K562 (cell line): ENCODE measurements at regions not wholly inside any gene's neighbourhood (a gene's known extent, or its start where the extent isn't known, plus 50 kb on each side); places are given as distances from the start of the nearest gene placed in this dataset.

Source experiments
- CHD2 ChIP-seq: IDR thresholded peaks from 2 replicates; pipeline ENCODE4 v1.6.1; 2011; ENCODE audit warnings: low read depth, low read length
- CHD4 ChIP-seq: fragments of 200-600 bp; sonication (generic); IDR thresholded peaks from 3 replicates; pipeline ENCODE4 v1.6.1; 2012; ENCODE audit warnings: low read depth, mild to moderate bottlenecking, mixed read lengths, low read length, inconsistent platforms; ENCODE audit not compliant: insufficient read depth, insufficient replicate concordance, poor library complexity, severe bottlenecking
- FIP1L1 ChIP-seq: fragments of 200-400 bp; formaldehyde crosslinking; IDR thresholded peaks from 2 replicates; pipeline ENCODE4 v1.6.1; 2018; ENCODE audit warnings: mild to moderate bottlenecking, low read depth, low read length; ENCODE audit not compliant: poor library complexity, severe bottlenecking
- NEUROD1 ChIP-seq: fragments of 150-350 bp; IDR thresholded peaks from 2 replicates; pipeline ENCODE4 v1.6.1; 2014; ENCODE audit warnings: borderline replicate concordance, low read length, low read depth; ENCODE audit not compliant: partially characterized antibody
- NONO ChIP-seq, 2 experiments: fragments of 200-400 bp in 1 of 2; fragments of 450-650 bp in 1 of 2; formaldehyde crosslinking in 1 of 2; IDR thresholded peaks; 2 replicates each; pipeline ENCODE4 v1.6.1; 2017; ENCODE audit warnings: low read depth in 2 of 2, mild to moderate bottlenecking in 2 of 2, moderate library complexity in 2 of 2, low read length in 1 of 2
- NRF1 ChIP-seq, 2 experiments: fragments of 450-650 bp; IDR thresholded peaks in 1 of 2; conservative IDR thresholded peaks in 1 of 2; 2 replicates each; pipeline ENCODE4 v1.6.1; 2014; ENCODE audit warnings: mild to moderate bottlenecking in 2 of 2
- PHF20 ChIP-seq: fragments of 450-650 bp; IDR thresholded peaks from 2 replicates; pipeline ENCODE4 v1.6.1; 2018; ENCODE audit not compliant: partially characterized antibody
- PTRF ChIP-seq: fragments of 450-650 bp; IDR thresholded peaks from 2 replicates; pipeline ENCODE4 v1.6.1; 2016; ENCODE audit warnings: mild to moderate bottlenecking, missing genetic modification characterization, missing compliant biosample characterization
- TCF3 ChIP-seq: sonication (generic); formaldehyde crosslinking; IDR thresholded peaks from 2 replicates; pipeline ENCODE4 v1.4.0; 2020; ENCODE audit warnings: mild to moderate bottlenecking, missing genetic modification reagents
- TCFL5 ChIP-seq: fragments of 250-450 bp; sonication (Bioruptor Pico); conservative IDR thresholded peaks from 2 replicates; pipeline ENCODE4 v1.6.1; 2021; ENCODE audit warnings: mild to moderate bottlenecking, moderate library complexity, matching md5 sums
- TOE1 ChIP-seq, 2 experiments: fragments of 450-650 bp in 1 of 2; sonication (generic) in 1 of 2; formaldehyde crosslinking in 1 of 2; IDR thresholded peaks; 2 replicates each; pipeline versions ENCODE4 v1.7.1 to v1.8.0; 2016 to 2022; ENCODE audit warnings: borderline replicate concordance in 2 of 2, mild to moderate bottlenecking in 2 of 2, antibody characterized with exemption in 1 of 2, inconsistent platforms in 1 of 2, low read depth in 1 of 2, missing genetic modification reagents in 1 of 2, moderate library complexity in 1 of 2
- ZNF445 ChIP-seq: fragments of 250-450 bp; sonication (Bioruptor Pico); IDR thresholded peaks from 2 replicates; pipeline ENCODE4 v1.4.0; 2020; ENCODE audit warnings: low read depth, mild to moderate bottlenecking, moderate library complexity
- TF ChIP-seq, protein P1 (sequence below): sonication (generic); formaldehyde crosslinking; IDR thresholded peaks from 2 replicates; pipeline ENCODE4 v1.4.0; 2020; ENCODE audit warnings: mild to moderate bottlenecking, missing genetic modification reagents
- TF ChIP-seq, protein P2 (sequence below): sonication (generic); formaldehyde crosslinking; IDR thresholded peaks from 2 replicates; pipeline ENCODE4 v1.8.0; 2022; ENCODE audit warnings: mild to moderate bottlenecking, missing genetic modification reagents, borderline replicate concordance
- TF ChIP-seq, protein P3 (sequence below): fragments of 450-650 bp; IDR thresholded peaks from 2 replicates; pipeline ENCODE4 v1.6.1; 2016; ENCODE audit warnings: low read depth

- TF ChIP-seq, protein P1, sequence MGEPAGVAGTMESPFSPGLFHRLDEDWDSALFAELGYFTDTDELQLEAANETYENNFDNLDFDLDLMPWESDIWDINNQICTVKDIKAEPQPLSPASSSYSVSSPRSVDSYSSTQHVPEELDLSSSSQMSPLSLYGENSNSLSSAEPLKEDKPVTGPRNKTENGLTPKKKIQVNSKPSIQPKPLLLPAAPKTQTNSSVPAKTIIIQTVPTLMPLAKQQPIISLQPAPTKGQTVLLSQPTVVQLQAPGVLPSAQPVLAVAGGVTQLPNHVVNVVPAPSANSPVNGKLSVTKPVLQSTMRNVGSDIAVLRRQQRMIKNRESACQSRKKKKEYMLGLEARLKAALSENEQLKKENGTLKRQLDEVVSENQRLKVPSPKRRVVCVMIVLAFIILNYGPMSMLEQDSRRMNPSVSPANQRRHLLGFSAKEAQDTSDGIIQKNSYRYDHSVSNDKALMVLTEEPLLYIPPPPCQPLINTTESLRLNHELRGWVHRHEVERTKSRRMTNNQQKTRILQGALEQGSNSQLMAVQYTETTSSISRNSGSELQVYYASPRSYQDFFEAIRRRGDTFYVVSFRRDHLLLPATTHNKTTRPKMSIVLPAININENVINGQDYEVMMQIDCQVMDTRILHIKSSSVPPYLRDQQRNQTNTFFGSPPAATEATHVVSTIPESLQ: no peak
- TF ChIP-seq NRF1 (conservative IDR thresholded peaks at IDR 0.05 in 1 of 2, IDR thresholded peaks at IDR 0.05 in 1 of 2) (peak; percentile 25 to 38; a peak in 3 of 4 replicates), TCFL5 (CRISPR knock-in tag) (no peak), PHF20 (peak; percentile 0), CHD4 (no peak), PTRF (no peak), FIP1L1 (no peak), ZNF445 (CRISPR knock-in tag) (no peak), TCF3 (no peak), TOE1 (IDR thresholded peaks at IDR 0.05; ENCODE audit: borderline replicate concordance) (no peak), TOE1 (CRISPR knock-in tag; IDR thresholded peaks at IDR 0.05; ENCODE audit: borderline replicate concordance, low read depth) (no peak), NEUROD1 (no peak), CHD2 (no peak), NONO (IDR thresholded peaks at IDR 0.05; ENCODE audit: low read depth in 2 of 2, low read length in 1 of 2) (no peak)
- TF ChIP-seq, protein P2, sequence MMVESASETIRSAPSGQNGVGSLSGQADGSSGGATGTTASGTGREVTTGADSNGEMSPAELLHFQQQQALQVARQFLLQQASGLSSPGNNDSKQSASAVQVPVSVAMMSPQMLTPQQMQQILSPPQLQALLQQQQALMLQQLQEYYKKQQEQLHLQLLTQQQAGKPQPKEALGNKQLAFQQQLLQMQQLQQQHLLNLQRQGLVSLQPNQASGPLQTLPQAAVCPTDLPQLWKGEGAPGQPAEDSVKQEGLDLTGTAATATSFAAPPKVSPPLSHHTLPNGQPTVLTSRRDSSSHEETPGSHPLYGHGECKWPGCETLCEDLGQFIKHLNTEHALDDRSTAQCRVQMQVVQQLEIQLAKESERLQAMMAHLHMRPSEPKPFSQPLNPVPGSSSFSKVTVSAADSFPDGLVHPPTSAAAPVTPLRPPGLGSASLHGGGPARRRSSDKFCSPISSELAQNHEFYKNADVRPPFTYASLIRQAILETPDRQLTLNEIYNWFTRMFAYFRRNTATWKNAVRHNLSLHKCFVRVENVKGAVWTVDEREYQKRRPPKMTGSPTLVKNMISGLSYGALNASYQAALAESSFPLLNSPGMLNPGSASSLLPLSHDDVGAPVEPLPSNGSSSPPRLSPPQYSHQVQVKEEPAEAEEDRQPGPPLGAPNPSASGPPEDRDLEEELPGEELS (CRISPR knock-in tag): no peak
- TF ChIP-seq, protein P3, sequence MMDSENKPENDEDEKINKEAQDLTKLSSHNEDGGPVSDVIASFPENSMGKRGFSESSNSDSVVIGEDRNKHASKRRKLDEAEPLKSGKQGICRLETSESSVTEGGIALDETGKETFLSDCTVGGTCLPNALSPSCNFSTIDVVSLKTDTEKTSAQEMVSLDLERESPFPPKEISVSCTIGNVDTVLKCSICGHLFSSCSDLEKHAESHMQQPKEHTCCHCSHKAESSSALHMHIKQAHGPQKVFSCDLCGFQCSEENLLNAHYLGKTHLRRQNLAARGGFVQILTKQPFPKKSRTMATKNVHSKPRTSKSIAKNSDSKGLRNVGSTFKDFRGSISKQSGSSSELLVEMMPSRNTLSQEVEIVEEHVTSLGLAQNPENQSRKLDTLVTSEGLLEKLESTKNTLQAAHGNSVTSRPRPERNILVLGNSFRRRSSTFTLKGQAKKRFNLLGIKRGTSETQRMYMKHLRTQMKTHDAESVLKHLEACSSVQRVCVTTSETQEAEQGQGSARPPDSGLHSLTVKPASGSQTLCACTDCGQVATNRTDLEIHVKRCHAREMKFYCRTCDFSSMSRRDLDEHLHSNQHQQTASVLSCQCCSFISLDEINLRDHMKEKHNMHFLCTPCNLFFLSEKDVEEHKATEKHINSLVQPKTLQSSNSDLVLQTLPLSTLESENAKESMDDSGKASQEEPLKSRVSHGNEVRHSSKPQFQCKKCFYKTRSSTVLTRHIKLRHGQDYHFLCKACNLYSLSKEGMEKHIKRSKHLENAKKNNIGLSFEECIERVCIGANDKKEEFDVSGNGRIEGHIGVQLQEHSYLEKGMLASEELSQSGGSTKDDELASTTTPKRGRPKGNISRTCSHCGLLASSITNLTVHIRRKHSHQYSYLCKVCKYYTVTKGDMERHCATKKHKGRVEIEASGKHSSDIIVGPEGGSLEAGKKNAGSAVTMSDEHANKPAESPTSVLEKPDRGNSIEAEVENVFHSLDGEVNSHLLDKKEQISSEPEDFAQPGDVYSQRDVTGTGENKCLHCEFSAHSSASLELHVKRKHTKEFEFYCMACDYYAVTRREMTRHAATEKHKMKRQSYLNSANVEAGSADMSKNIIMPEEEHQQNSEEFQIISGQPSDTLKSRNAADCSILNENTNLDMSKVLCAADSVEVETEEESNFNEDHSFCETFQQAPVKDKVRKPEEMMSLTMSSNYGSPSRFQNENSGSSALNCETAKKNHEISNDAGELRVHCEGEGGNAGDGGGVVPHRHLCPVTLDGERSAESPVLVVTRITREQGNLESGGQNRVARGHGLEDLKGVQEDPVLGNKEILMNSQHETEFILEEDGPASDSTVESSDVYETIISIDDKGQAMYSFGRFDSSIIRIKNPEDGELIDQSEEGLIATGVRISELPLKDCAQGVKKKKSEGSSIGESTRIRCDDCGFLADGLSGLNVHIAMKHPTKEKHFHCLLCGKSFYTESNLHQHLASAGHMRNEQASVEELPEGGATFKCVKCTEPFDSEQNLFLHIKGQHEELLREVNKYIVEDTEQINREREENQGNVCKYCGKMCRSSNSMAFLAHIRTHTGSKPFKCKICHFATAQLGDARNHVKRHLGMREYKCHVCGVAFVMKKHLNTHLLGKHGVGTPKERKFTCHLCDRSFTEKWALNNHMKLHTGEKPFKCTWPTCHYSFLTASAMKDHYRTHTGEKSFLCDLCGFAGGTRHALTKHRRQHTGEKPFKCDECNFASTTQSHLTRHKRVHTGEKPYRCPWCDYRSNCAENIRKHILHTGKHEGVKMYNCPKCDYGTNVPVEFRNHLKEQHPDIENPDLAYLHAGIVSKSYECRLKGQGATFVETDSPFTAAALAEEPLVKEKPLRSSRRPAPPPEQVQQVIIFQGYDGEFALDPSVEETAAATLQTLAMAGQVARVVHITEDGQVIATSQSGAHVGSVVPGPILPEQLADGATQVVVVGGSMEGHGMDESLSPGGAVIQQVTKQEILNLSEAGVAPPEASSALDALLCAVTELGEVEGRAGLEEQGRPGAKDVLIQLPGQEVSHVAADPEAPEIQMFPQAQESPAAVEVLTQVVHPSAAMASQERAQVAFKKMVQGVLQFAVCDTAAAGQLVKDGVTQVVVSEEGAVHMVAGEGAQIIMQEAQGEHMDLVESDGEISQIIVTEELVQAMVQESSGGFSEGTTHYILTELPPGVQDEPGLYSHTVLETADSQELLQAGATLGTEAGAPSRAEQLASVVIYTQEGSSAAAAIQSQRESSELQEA: no peak
These were observed 69.0 kb upstream of the ZNF184 start (continued) for GRCh38 chr6:27541933-27542297.
